ENCODE measurements at regions not wholly inside any gene's neighbourhood (a gene's known extent, or its start where the extent isn't known, plus 50 kb on each side); places are given as distances from the start of the nearest gene placed in this dataset.
A peak's percentile ranks its signal among the peaks of the same experiment; 100 is the strongest.
"Not testable (repeated sequence)": the region's sequence is repeated elsewhere in the genome, so short reads cannot be mapped to it uniquely, and the experiment has no call there.

GRCh38 chr3:89025185-89025584 is 82.2 kb upstream of the EPHA3 start (continued):
- TF ChIP-seq PRDM6 (tag by site-specific recombination; IDR thresholded peaks at IDR 0.05) (0 out of 2 replicates have a peak, but pooled peaks have one; percentile 37), GFI1B (tag by site-specific recombination; IDR thresholded peaks at IDR 0.05) (no peak), ZNF585B (tag by site-specific recombination; IDR thresholded peaks at IDR 0.05) (no peak), HIC1 (tag by site-specific recombination; IDR thresholded peaks at IDR 0.05) (no peak), ZNF555 (tag by site-specific recombination; conservative IDR thresholded peaks at IDR 0.05) (no peak), ZNF544 (tag by site-specific recombination; IDR thresholded peaks at IDR 0.05) (no peak), ZNF2 (tag by site-specific recombination; IDR thresholded peaks at IDR 0.05) (no peak), ZBTB49 (tag by site-specific recombination; IDR thresholded peaks at IDR 0.05; ENCODE audit: low read depth) (no peak), ZNF362 (tag by site-specific recombination; IDR thresholded peaks at IDR 0.05) (peak; percentile 57; the same call in 1 of the 2 replicates), ZNF768 (tag by site-specific recombination; IDR thresholded peaks at IDR 0.05) (no peak), ZSCAN16 (tag by site-specific recombination; IDR thresholded peaks at IDR 0.05) (no peak), MYNN (tag by site-specific recombination; IDR thresholded peaks at IDR 0.05; ENCODE audit: borderline replicate concordance) (no peak), ZNF211 (tag by site-specific recombination; IDR thresholded peaks at IDR 0.05; ENCODE audit: low read depth) (no peak), ZNF660 (tag by site-specific recombination; IDR thresholded peaks at IDR 0.05) (no peak)

- POLR2A ChIA-PET: no interaction called here
These were observed 74.9 kb upstream of the EPHA3 start for GRCh38 chr3:89032346-89033013.

GRCh38 chr3:89034723-89035122 is 72.7 kb upstream of the EPHA3 start:
- H3K27ac ChIP-seq (ENCODE audit: extremely low read depth, low read depth, low read length); POLR2A ChIA-PET; H3K36me3 ChIP-seq (ENCODE audit: control insufficient read depth in 2 of 2, insufficient read depth in 1 of 2, low read length in 2 of 2); H3K4me1 ChIP-seq (ENCODE audit: control insufficient read depth, insufficient read depth, low read length); H3K4me3 ChIP-seq (ENCODE audit: low read depth, low read length); CTCF ChIA-PET; H3K9me3 ChIP-seq (ENCODE audit: control insufficient read depth, insufficient read depth, low read depth, low read length): not testable (repeated sequence)

More at GRCh38 chr3:89032346-89033013, 74.9 kb upstream of the EPHA3 start:
- no peak for TF ChIP-seq WT1 (tag by site-specific recombination; IDR thresholded peaks at IDR 0.05)
- Histone ChIP-seq H3K4me3 (ENCODE audit: low read depth, low read length) (no peak overlapping the region), H3K4me1 (ENCODE audit: control insufficient read depth, insufficient read depth, low read length) (no peaks in the 10 kb centered on the region), H3K36me3 (ENCODE audit: control insufficient read depth in 2 of 2, insufficient read depth in 1 of 2, low read length in 2 of 2) (no peaks in the 10 kb centered on the region), H3K9me3 (ENCODE audit: control insufficient read depth, insufficient read depth, low read depth, low read length) (no peaks in the 10 kb centered on the region), H3K27ac (ENCODE audit: extremely low read depth, low read depth, low read length) (no peak overlapping the region)
- CTCF ChIA-PET: no interaction called here

Measured in HEK293 (cell line).